Coronary artery (tissue), 2 donors: ENCODE measurements at regions not wholly inside any gene's neighbourhood (a gene's known extent, or its start where the extent isn't known, plus 50 kb on each side); places are given as distances from the start of the nearest gene placed in this dataset.
"Not testable (repeated sequence)": the region's sequence is repeated elsewhere in the genome, so short reads cannot be mapped to it uniquely, and the experiment has no call there.

ENCODE experiments used
- DNase-seq: peaks from one replicate; pipeline ENCODE4 v3.0.0-alpha.2; 2017; ENCODE audit warnings: low spot score
- H3K27ac ChIP-seq, 2 donors: fragments of 200-600 bp; sonication (generic); one replicate each; pipeline ENCODE4 v1.5.1; 2016 to 2019
- H3K4me3 ChIP-seq: fragments of 200-600 bp; sonication (generic); 2 replicates; pipeline ENCODE4 v1.5.1; 2016; ENCODE audit warnings: mild to moderate bottlenecking, moderate library complexity
- TF ChIP-seq, protein P1 (sequence below): fragments of 200-600 bp; sonication (generic); IDR thresholded peaks from one replicate; pipeline ENCODE4 v1.5.1; 2019; ENCODE audit warnings: antibody characterized with exemption

DNA sequence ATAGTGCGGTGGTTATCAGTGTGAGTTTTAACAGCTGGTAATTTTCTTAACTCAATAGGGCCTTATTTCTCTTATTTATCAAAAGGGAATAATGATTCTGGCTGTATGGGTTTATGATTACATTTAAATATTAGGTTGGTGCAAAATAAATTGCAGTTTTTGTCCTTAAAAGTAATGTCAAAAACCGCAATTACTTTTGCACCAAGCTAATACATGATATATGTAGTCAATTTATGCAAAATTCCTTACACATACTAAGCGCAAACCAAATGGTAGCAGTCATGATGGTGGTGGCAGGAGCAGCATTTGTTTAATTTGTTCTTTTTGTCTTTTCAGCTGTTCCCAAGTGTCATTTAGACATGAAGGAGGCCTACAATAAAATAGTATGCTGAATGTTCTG lies 1777.1 kb downstream of the OLFM4 start:
- TF ChIP-seq, protein P1, sequence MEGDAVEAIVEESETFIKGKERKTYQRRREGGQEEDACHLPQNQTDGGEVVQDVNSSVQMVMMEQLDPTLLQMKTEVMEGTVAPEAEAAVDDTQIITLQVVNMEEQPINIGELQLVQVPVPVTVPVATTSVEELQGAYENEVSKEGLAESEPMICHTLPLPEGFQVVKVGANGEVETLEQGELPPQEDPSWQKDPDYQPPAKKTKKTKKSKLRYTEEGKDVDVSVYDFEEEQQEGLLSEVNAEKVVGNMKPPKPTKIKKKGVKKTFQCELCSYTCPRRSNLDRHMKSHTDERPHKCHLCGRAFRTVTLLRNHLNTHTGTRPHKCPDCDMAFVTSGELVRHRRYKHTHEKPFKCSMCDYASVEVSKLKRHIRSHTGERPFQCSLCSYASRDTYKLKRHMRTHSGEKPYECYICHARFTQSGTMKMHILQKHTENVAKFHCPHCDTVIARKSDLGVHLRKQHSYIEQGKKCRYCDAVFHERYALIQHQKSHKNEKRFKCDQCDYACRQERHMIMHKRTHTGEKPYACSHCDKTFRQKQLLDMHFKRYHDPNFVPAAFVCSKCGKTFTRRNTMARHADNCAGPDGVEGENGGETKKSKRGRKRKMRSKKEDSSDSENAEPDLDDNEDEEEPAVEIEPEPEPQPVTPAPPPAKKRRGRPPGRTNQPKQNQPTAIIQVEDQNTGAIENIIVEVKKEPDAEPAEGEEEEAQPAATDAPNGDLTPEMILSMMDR, result no peak
- Histone ChIP-seq H3K4me3 (no peak overlapping the region), H3K27ac (no peak overlapping the region)
- DNase-seq, result no peak

DNA sequence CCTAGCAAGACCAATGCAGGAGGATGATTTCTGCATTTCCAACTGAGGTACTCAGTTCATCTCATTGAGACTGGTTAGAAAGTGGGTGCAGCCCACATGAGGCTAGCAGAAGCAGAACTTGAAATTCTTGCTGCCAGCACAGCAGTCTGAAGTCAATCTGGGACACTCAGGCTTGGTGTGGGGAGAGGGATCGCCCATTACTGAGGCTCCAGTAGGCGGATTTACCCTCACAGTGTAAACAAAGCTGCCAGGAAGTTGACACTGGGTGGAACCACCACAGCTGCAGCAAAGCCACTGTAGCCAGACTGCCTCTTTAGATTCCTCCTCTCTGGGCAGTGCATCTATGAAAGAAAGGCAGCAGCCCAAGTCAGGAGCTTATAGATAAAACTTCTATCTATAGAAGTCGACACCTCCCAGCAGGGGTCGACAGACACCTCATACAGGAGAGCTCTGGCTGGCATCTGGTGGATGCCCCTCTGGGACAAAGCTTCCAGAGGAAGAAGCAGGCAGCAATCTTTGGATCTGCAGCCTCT lies 1793.4 kb downstream of the OLFM4 start:
- not testable (repeated sequence) for H3K27ac ChIP-seq, H3K4me3 ChIP-seq, DNase-seq

DNA sequence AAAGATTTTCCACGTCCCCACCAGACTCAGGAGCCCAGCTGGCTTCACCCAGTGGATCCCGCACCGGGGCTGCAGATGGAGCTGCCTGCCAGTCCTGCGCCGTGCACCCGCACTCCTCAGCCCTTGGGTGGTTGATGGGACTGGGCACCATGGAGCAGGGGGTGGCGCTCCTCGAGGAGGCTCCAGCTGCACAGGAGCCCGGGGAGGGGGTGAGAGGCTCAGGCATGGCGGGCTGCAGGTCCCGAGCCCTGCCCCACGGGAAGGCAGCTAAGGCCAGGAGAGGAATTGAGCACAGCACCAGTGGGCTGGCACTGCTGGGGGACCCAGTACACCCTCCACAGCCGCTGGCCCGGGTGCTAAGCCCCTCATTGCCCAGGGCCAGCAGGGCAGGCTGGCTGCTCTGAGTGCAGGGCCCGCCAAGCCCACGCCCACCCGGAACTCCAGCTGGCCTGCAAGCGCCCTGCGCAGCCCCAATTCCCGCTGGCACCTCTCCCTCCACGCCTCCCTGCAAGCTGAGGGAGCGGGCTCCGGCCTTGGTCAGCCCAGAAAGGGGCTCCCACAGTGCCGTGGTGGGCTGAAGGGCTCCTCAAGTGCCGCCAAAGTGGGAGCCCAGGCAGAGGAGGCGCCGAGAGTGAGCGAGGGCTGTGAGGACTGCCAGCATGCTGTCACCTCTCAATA lies 1800.9 kb downstream of the OLFM4 start:
- not testable (repeated sequence) for H3K4me3 ChIP-seq, DNase-seq, H3K27ac ChIP-seq

DNA sequence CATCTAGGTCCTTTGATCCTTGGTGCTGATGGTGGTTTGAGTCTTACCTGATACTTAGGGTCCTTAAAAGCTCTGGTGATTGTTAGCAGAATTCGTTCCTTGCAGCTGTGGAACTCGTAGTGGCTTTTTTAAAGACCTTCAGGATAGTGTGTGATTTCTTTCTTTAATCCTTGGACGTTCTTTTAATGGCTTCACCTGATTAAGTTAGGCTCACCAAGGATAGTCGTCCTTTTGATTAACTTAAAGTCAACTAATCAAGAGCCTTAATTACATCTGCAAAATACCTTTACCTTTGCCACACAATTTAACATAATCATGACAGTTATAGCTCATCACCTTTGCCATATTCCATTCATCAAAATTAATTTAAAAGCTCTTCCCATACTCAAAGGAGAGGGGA lies 1807.7 kb downstream of the OLFM4 start:
- Histone ChIP-seq H3K27ac (no peak overlapping the region), H3K4me3 (no peak overlapping the region)
- TF ChIP-seq, protein P1, result no peak

DNA sequence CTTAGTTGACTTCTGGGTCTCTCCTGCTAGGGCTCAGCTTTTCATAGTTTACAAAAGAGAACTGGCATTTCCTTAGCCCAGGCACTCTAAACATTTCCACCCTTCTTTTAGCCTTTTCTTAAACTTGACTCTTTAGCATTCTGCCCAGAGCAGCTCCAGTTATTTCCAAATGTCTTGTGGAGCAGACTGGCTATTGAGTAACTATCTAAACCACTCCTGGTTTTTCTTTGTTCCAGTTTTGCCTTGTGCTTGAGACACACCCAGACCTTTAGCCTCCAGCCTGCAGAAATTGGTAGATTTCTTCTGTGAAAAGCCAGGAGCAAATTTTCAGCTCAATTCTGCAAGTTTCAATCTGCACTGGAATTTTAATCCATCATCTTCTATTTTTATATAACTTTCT lies 1813.1 kb downstream of the OLFM4 start:
- H3K4me3 ChIP-seq, result no peak overlapping the region
- no peak overlapping the region for H3K27ac ChIP-seq
- DNase-seq, result no peak
- TF ChIP-seq, protein P1, result no peak

More for the DNA sequence above, 1807.7 kb downstream of the OLFM4 start:
- no peak for DNase-seq

DNA sequence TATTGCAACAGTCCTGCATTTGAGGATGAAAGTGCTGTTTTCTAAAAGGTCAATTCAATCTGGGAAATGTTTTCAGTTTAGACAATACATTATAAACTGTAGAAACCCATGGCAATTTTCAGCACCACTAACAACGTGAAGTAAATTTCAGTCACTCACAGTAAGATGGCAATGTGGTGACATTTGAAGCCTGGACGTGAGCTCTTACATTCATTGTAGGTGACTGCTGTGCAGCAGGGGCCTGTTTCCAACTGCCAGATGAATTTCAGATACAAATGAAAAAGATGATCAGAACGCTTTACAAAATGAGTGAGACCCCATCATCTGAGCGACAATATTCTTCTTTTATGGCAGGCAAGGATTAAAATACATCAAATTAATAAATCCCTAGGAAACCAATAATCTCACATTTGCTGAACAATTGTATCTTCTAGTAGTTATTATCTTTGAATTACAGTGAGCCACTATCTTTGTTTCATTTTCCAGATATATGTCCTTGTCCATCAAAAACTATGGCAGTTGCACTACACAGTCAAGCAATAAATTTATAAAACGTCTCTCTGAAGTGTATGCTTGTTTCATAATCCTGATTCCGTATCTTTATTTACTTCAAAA lies 1816.8 kb downstream of the OLFM4 start:
- no peak for DNase-seq
- Histone ChIP-seq H3K27ac (no peak overlapping the region), H3K4me3 (no peak overlapping the region)
- TF ChIP-seq, protein P1, result no peak

DNA sequence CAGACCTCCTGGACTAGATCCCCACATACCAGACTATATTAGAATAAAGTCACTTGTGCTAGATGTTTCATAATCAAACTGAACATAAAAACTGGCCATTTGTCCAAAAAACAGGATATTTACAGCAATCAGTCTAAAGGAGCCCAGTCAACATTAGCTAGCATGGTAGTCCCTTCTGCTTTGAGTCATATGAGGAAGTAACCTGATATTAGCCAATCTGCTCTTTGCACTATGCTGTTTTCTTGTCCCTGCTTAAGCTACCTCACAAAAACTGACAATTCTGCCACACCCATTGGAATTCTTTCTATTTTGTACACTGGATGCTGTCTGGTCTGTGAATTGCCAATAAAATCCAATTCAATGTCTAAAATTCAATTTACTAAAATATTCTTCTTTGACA lies 1824.2 kb downstream of the OLFM4 start:
- no peak for DNase-seq
- no peak overlapping the region for H3K27ac ChIP-seq
- no peak overlapping the region for H3K4me3 ChIP-seq
- TF ChIP-seq, protein P1, result no peak

DNA sequence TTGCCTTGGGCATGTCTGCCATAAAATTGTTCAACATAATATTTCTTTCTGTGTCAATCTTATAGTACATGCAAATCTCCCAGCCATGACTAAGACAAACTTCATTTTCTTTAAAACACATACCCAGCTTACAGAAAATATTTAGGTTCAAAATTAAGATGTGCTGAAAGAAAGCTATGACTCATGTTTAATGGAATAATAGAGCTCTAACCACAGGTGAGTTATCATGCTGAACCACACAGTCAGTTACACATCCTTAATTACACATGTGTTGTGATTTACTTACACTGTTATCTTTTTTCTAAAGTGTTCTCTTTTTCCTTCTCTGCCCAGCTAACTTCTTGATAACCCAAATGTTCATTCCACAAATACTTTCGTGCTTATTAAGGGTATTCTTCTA lies 1831.2 kb downstream of the OLFM4 start:
- TF ChIP-seq, protein P1, result no peak
- no peak for DNase-seq
- H3K27ac ChIP-seq, result no peak overlapping the region
- H3K4me3 ChIP-seq, result no peak overlapping the region
